Caki2 (cell line): ENCODE measurements at regions not wholly inside any gene's neighbourhood (a gene's known extent, or its start where the extent isn't known, plus 50 kb on each side); places are given as distances from the start of the nearest gene placed in this dataset.
"Not testable (repeated sequence)": the region's sequence is repeated elsewhere in the genome, so short reads cannot be mapped to it uniquely, and the experiment has no call there.

Experiments used
- DNase-seq: peaks from one replicate; pipeline ENCODE4 v3.0.0-alpha.2; 2015; ENCODE audit warnings: low read depth
- in situ Hi-C: cut with HindIII; loops from 2 replicates; pipeline ENCODE4 v1.10.0; 2016; ENCODE audit warnings: low sequenced_read_pairs, low pct_unique_long_range_greater_than_20kb, mixed read lengths

GRCh38 chr3:159232966-159233365 is 431.1 kb downstream of the MFSD1 start:
- DNase-seq = no peak
- in situ Hi-C loops = no loop called here

- DNase-seq = no peak
- in situ Hi-C loops = no loop called here
Observed at GRCh38 chr3:159233734-159234133, 431.9 kb downstream of the MFSD1 start.

- no peak for DNase-seq
- in situ Hi-C loops = no loop called here
Observed at GRCh38 chr3:159234306-159234705, 432.5 kb downstream of the MFSD1 start.

- in situ Hi-C loops = no loop called here
- DNase-seq = no peak
Observed at GRCh38 chr3:159236321-159236720, 434.5 kb downstream of the MFSD1 start.

- in situ Hi-C loops = no loop called here
- no peak for DNase-seq
Observed at GRCh38 chr3:159237226-159237625, 435.4 kb downstream of the MFSD1 start.

- DNase-seq = no peak
- in situ Hi-C loops = no loop called here
Observed at GRCh38 chr3:159238646-159239045, 436.8 kb downstream of the MFSD1 start.

- no peak for DNase-seq
- in situ Hi-C loops = no loop called here
Observed at GRCh38 chr3:159239059-159239458, 437.2 kb downstream of the MFSD1 start.

GRCh38 chr3:159244933-159245332 is 443.1 kb downstream of the MFSD1 start:
- DNase-seq = no peak
- in situ Hi-C loops = no loop called here

GRCh38 chr3:159245871-159246270 is 444.0 kb downstream of the MFSD1 start:
- in situ Hi-C loops = no loop called here
- DNase-seq = no peak

GRCh38 chr3:159246385-159246784 is 444.5 kb downstream of the MFSD1 start:
- no peak for DNase-seq
- in situ Hi-C loops = no loop called here

- no peak for DNase-seq
- in situ Hi-C loops = no loop called here
Observed at GRCh38 chr3:159249472-159250174, 447.8 kb downstream of the MFSD1 start.

- in situ Hi-C loops = no loop called here
- no peak for DNase-seq
Observed at GRCh38 chr3:159250961-159251360, 449.1 kb downstream of the MFSD1 start.

GRCh38 chr3:159252274-159252673 is 450.4 kb downstream of the MFSD1 start:
- in situ Hi-C loops = no loop called here
- DNase-seq = no peak

GRCh38 chr3:159252772-159253384 is 451.0 kb downstream of the MFSD1 start:
- peak; percentile 41 for DNase-seq
- in situ Hi-C loops = no loop called here

GRCh38 chr3:159253860-159254259 is 452.0 kb downstream of the MFSD1 start:
- no peak for DNase-seq
- in situ Hi-C loops = no loop called here

GRCh38 chr3:159257954-159258353 is 456.1 kb downstream of the MFSD1 start:
- in situ Hi-C loops = no loop called here
- no peak for DNase-seq

GRCh38 chr3:159258934-159259333 is 457.1 kb downstream of the MFSD1 start:
- no peak for DNase-seq
- in situ Hi-C loops = no loop called here

- in situ Hi-C loops = no loop called here
- DNase-seq = peak; percentile 37
Observed at GRCh38 chr3:159260049-159260662, 458.3 kb downstream of the MFSD1 start.

GRCh38 chr3:159261333-159261732 is 459.5 kb downstream of the MFSD1 start:
- in situ Hi-C loops = not testable (repeated sequence)

More at GRCh38 chr3:159261333-159261732, 459.5 kb downstream of the MFSD1 start:
- DNase-seq = not testable (repeated sequence)
